H1 (cell line): ENCODE measurements at regions not wholly inside any gene's neighbourhood (a gene's known extent, or its start where the extent isn't known, plus 50 kb on each side); places are given as distances from the start of the nearest gene placed in this dataset.

Experiments used
- RFX5 ChIP-seq: IDR thresholded peaks from 2 replicates; pipeline ENCODE4 v1.6.1; 2011; ENCODE audit warnings: low read depth, low read length, improper control_type of control experiment, borderline replicate concordance
- RNF2 ChIP-seq: fragments of 200-900, 300-1000 bp; sonication (generic); IDR thresholded peaks from 2 replicates; pipeline ENCODE4 v1.7.1; 2016; ENCODE audit warnings: borderline replicate concordance, low read depth, mild to moderate bottlenecking, antibody characterized with exemption, low read length; ENCODE audit not compliant: poor library complexity, severe bottlenecking; ENCODE audit errors: missing control alignments
- TBP ChIP-seq: IDR thresholded peaks from 2 replicates; pipeline ENCODE4 v1.6.1; 2011; ENCODE audit warnings: low read depth, low read length, improper control_type of control experiment

DNA sequence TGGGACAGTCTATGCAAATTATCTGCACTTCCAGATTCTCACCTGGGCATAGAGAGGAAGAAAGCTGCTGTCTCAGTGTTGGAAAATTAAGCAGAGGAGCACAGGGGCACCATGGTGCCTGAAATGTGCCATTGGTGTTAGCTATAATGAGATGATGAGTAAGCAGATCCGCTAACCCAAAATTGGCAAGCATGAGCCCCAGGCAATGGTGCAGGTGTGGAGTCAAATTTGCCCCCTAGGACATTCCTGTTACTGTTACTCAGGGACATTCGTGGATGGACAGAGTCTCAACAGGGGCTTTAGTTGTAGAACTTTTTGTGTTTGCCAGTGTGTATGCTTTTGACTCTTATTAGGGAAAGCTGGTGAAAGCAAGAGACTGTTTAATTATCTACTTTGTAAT, 385.2 kb upstream of the KLF6 start (continued):
- TF ChIP-seq RNF2: no peak
- no peak for TF ChIP-seq TBP
- TF ChIP-seq RFX5: no peak
